Karpas-422 (cell line): ENCODE measurements at regions not wholly inside any gene's neighbourhood (a gene's known extent, or its start where the extent isn't known, plus 50 kb on each side); places are given as distances from the start of the nearest gene placed in this dataset.

ENCODE experiments used
- DNase-seq: peaks from one replicate; pipeline ENCODE4 v3.0.0-alpha.2; 2015
- H2AFZ ChIP-seq: fragments of 200-600 bp; sonication (generic); 2 replicates; pipeline ENCODE4 v1.6.1; 2014; ENCODE audit warnings: antibody characterized with exemption, low read length, mixed read lengths
- H3K27ac ChIP-seq: fragments of 200-600 bp; sonication (generic); 2 replicates; pipeline ENCODE4 v1.5.1; 2014; ENCODE audit warnings: mild to moderate bottlenecking, low read length, moderate library complexity
- H3K27me3 ChIP-seq: fragments of 200-600 bp; sonication (generic); 2 replicates; pipeline ENCODE4 v1.6.1; 2014; ENCODE audit warnings: low read length, mixed read lengths
- H3K36me3 ChIP-seq: fragments of 200-600 bp; sonication (generic); 2 replicates; pipeline ENCODE4 v1.6.1; 2014; ENCODE audit warnings: low read length, mixed read lengths; ENCODE audit not compliant: insufficient read depth
- H3K4me1 ChIP-seq: fragments of 200-600 bp; sonication (generic); 2 replicates; pipeline ENCODE4 v1.6.1; 2014; ENCODE audit warnings: mild to moderate bottlenecking, low read length, mixed read lengths
- H3K4me2 ChIP-seq: fragments of 200-600 bp; sonication (generic); 2 replicates; pipeline ENCODE4 v1.6.1; 2014; ENCODE audit warnings: low read length, low read depth, mild to moderate bottlenecking; ENCODE audit not compliant: poor library complexity, severe bottlenecking
- H3K4me3 ChIP-seq: fragments of 200-600 bp; sonication (generic); 2 replicates; pipeline ENCODE4 v1.5.1; 2014; ENCODE audit warnings: mild to moderate bottlenecking, antibody characterized with exemption, low read length, mixed read lengths
- H3K79me2 ChIP-seq: fragments of 200-600 bp; sonication (generic); 2 replicates; pipeline ENCODE4 v1.6.1; 2014; ENCODE audit warnings: mild to moderate bottlenecking, low read length, mixed read lengths
- H3K9ac ChIP-seq: fragments of 200-600 bp; sonication (generic); 2 replicates; pipeline ENCODE4 v1.6.0; 2014; ENCODE audit warnings: low read length
- H3K9me2 ChIP-seq: fragments of 200-600 bp; sonication (generic), shearing (Covaris generic); replicated peaks from 2 replicates; pipeline ENCODE4 v1.6.0; 2014; ENCODE audit warnings: mild to moderate bottlenecking, low read length, moderate library complexity; ENCODE audit not compliant: insufficient read depth
- H3K9me3 ChIP-seq: fragments of 300-700, 200-600 bp; sonication (generic); 2 replicates; pipeline ENCODE4 v1.6.1; 2014; ENCODE audit warnings: low read length, mixed read lengths
- H4K20me1 ChIP-seq: fragments of 200-600 bp; sonication (generic); 2 replicates; pipeline ENCODE4 v1.6.1; 2014; ENCODE audit warnings: mild to moderate bottlenecking, antibody characterized with exemption, low read length, low read depth; ENCODE audit not compliant: insufficient read depth

DNA sequence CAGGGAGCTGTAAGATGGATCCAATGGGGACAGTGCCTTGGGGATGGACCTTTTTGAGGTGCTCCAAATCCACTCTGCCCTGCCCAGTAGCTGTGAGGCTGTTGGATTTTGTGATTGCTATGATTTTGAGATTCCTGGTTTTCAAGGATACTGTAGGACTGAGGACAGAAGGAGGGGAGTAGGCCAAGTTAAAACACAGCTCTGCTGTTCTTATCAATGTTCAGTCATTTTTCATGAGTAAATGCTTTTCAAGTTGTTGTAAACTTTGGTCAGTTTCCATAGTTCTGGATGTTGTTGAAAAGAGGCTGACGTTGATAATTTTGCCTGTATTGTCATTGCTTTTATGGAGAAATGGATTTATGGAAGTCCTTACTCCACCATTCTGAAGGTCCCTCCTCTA is 361.2 kb downstream of the ZNF516 start:
- no peak for DNase-seq
- Histone ChIP-seq H3K27ac (no peak overlapping the region), H3K79me2 (no peaks in the 10 kb centered on the region), H3K9ac (no peak overlapping the region), H2AFZ (no peak overlapping the region), H4K20me1 (no peaks in the 10 kb centered on the region), H3K9me2 (no peaks in the 10 kb centered on the region), H3K4me3 (no peak overlapping the region), H3K4me1 (no peaks in the 10 kb centered on the region), H3K36me3 (no peaks in the 10 kb centered on the region), H3K27me3 (0 out of 2 replicates have a peak, but pooled peaks cover 4% of the 10 kb centered on the region), H3K4me2 (no peak overlapping the region), H3K9me3 (no peaks in the 10 kb centered on the region)

GRCh38 chr18:76131738-76132137 is 363.3 kb downstream of the ZNF516 start:
- no peak overlapping the region for H3K4me3 ChIP-seq
- no peaks in the 10 kb centered on the region for H3K9me2 ChIP-seq
- H3K36me3 ChIP-seq, result no peaks in the 10 kb centered on the region
- H3K79me2 ChIP-seq, result no peaks in the 10 kb centered on the region
- DNase-seq, result no peak
- no peak overlapping the region for H2AFZ ChIP-seq
- H3K9me3 ChIP-seq, result no peaks in the 10 kb centered on the region
- 0 out of 2 replicates have a peak, but pooled peaks cover 4% of the 10 kb centered on the region for H3K27me3 ChIP-seq
- no peak overlapping the region for H3K4me2 ChIP-seq
- no peaks in the 10 kb centered on the region for H3K4me1 ChIP-seq
- H4K20me1 ChIP-seq, result no peaks in the 10 kb centered on the region
- no peak overlapping the region for H3K9ac ChIP-seq
- H3K27ac ChIP-seq, result no peak overlapping the region

- Histone ChIP-seq H3K9me3 (no peaks in the 10 kb centered on the region), H3K9me2 (no peaks in the 10 kb centered on the region), H3K27ac (no peak overlapping the region), H3K36me3 (no peaks in the 10 kb centered on the region), H3K4me1 (no peaks in the 10 kb centered on the region), H3K4me3 (no peak overlapping the region), H3K9ac (no peak overlapping the region), H3K4me2 (no peak overlapping the region), H4K20me1 (no peaks in the 10 kb centered on the region), H3K79me2 (no peaks in the 10 kb centered on the region), H2AFZ (no peak overlapping the region), H3K27me3 (0 out of 2 replicates have a peak, but pooled peaks cover 4% of the 10 kb centered on the region)
- no peak for DNase-seq
Observed at GRCh38 chr18:76130845-76131244, 364.2 kb downstream of the ZNF516 start.

- no peak for DNase-seq
- H3K79me2 ChIP-seq, result no peaks in the 10 kb centered on the region
- no peaks in the 10 kb centered on the region for H3K27me3 ChIP-seq
- H3K4me2 ChIP-seq, result no peak overlapping the region
- H3K4me3 ChIP-seq, result no peak overlapping the region
- H3K9ac ChIP-seq, result no peak overlapping the region
- H3K27ac ChIP-seq, result no peak overlapping the region
- no peaks in the 10 kb centered on the region for H3K9me3 ChIP-seq
- no peaks in the 10 kb centered on the region for H3K4me1 ChIP-seq
- H3K36me3 ChIP-seq, result no peaks in the 10 kb centered on the region
- no peak overlapping the region for H2AFZ ChIP-seq
- H4K20me1 ChIP-seq, result no peaks in the 10 kb centered on the region
- H3K9me2 ChIP-seq, result no peaks in the 10 kb centered on the region
Observed at GRCh38 chr18:76126327-76126726, 368.7 kb downstream of the ZNF516 start.

DNA sequence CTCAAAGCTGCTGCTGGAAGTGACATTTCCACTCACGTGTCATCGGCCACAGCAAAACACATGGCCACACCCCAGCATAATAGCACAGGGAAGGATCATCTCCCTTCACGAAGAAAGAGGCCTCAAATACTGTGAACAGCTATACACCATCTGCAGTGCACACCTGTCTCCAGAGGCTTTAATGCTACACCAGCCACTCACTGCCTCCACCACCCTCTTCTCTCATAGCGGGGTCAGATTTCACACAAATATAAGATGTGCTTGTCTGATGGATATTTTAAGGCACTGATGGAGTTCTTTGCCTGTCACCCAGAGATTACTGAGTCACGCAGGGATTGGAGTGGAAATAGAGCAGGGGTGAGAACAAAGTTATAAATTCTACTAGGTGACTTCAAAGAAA is 374.0 kb downstream of the ZNF516 start:
- Histone ChIP-seq H3K27ac (no peak overlapping the region), H4K20me1 (no peaks in the 10 kb centered on the region), H3K27me3 (no peaks in the 10 kb centered on the region), H3K9me2 (no peaks in the 10 kb centered on the region), H3K4me2 (no peak overlapping the region), H3K4me1 (no peaks in the 10 kb centered on the region), H2AFZ (no peak overlapping the region), H3K36me3 (no peaks in the 10 kb centered on the region), H3K4me3 (no peak overlapping the region), H3K9me3 (no peaks in the 10 kb centered on the region), H3K9ac (no peak overlapping the region), H3K79me2 (no peaks in the 10 kb centered on the region)
- no peak for DNase-seq

DNA sequence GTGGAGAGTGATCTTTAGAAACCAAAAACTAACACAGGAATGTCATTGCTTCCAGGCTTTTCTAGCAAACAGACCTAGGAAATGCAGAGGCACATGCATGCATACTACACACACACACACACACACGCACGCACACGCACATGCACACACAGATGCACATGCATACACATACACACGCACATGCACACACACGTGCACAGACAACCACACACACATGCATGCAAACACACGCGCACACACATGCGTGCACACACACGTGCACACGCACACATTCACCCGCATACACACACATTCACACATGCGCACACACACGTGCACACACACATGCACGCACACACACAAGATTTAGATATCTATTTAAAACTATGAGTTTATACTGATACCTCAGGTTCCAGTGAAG is 379.5 kb downstream of the ZNF516 start:
- no peak overlapping the region for H2AFZ ChIP-seq
- no peaks in the 10 kb centered on the region for H3K9me2 ChIP-seq
- no peaks in the 10 kb centered on the region for H4K20me1 ChIP-seq
- H3K9me3 ChIP-seq, result no peaks in the 10 kb centered on the region
- no peaks in the 10 kb centered on the region for H3K79me2 ChIP-seq
- no peak for DNase-seq
- no peak overlapping the region for H3K9ac ChIP-seq
- H3K27ac ChIP-seq, result no peak overlapping the region
- no peaks in the 10 kb centered on the region for H3K36me3 ChIP-seq
- H3K4me1 ChIP-seq, result no peaks in the 10 kb centered on the region
- H3K27me3 ChIP-seq, result no peaks in the 10 kb centered on the region
- H3K4me2 ChIP-seq, result no peak overlapping the region
- no peak overlapping the region for H3K4me3 ChIP-seq

DNA sequence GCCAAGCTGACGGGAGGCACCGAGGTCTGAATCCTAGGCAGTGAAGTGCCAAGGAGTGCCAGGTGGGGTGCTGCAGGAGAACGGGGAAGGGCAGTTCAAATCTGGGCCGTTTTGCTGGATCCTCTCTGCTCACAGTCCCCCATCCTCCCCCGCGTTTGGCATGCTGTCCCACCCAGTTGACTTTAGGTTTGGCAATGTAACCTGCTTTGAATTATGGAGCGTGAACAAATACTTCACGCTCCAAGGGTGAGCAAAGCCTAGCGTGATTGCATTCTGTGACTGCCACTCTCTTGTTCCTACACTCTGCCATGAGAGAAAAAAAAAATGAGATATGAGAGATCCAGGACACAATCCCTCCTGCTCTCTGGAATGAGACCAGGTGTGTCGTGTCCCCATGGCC is 381.9 kb downstream of the ZNF516 start:
- no peak overlapping the region for H3K4me2 ChIP-seq
- no peak for DNase-seq
- H3K36me3 ChIP-seq, result no peaks in the 10 kb centered on the region
- no peak overlapping the region for H3K27ac ChIP-seq
- no peak overlapping the region for H2AFZ ChIP-seq
- no peak overlapping the region for H3K9ac ChIP-seq
- H3K79me2 ChIP-seq, result no peaks in the 10 kb centered on the region
- H3K27me3 ChIP-seq, result no peaks in the 10 kb centered on the region; the same call in 1 of the 2 replicates
- no peak overlapping the region for H3K4me3 ChIP-seq
- H3K4me1 ChIP-seq, result no peaks in the 10 kb centered on the region
- no peaks in the 10 kb centered on the region for H4K20me1 ChIP-seq
- H3K9me2 ChIP-seq, result no peaks in the 10 kb centered on the region
- no peaks in the 10 kb centered on the region for H3K9me3 ChIP-seq

DNA sequence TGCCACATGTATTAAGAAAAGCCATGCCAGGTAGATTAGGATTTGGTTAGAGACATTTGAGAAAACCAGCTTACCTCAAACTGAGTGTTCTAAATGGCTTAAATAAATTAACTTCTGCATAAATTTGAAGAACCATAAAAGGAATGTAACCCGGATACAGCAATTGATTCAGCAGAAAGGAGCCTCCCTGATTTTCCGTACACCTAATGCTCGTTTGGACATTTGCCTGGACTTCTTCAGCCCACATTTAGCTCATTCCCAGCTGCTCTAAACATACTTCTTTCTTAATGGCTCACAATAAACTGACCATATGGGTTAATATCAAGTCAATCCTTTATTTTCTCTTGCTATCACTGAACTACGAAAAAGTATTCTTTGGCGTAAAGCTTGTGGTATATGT is 392.4 kb downstream of the ZNF516 start:
- no peak for DNase-seq
- no peaks in the 10 kb centered on the region; the same call in 1 of the 2 replicates for H3K36me3 ChIP-seq
- H2AFZ ChIP-seq, result no peak overlapping the region
- no peak overlapping the region for H3K4me3 ChIP-seq
- no peaks in the 10 kb centered on the region for H3K79me2 ChIP-seq
- H3K4me1 ChIP-seq, result no peaks in the 10 kb centered on the region
- no peaks in the 10 kb centered on the region for H3K27me3 ChIP-seq
- no peaks in the 10 kb centered on the region for H4K20me1 ChIP-seq
- no peaks in the 10 kb centered on the region for H3K9me2 ChIP-seq
- H3K27ac ChIP-seq, result no peak overlapping the region
- H3K4me2 ChIP-seq, result no peak overlapping the region
- no peak overlapping the region for H3K9ac ChIP-seq
- peaks cover 4% of the 10 kb centered on the region for H3K9me3 ChIP-seq

DNA sequence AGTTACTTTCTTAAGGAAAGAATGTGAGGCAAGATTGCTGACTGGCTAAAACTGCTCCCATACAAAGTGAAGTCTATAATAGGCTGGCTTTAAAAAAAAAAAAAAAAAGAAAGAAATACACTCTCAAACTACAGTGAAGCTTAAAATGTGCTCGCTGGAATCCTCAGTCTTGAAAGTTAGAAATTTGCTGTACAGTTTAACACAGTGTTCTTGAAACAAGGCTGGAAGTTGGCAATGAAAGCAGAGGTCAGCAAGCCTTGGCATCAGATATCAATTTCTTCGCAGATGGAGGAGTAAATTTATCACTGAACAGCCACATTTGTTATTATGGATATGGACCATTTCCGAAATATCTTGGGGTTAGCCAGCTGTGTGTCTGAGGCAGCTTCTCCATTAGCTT is 392.9 kb downstream of the ZNF516 start:
- Histone ChIP-seq H3K79me2 (no peaks in the 10 kb centered on the region), H3K27me3 (no peaks in the 10 kb centered on the region), H3K27ac (no peak overlapping the region), H3K36me3 (no peaks in the 10 kb centered on the region; the same call in 1 of the 2 replicates), H3K4me3 (no peak overlapping the region), H3K9me2 (no peaks in the 10 kb centered on the region), H3K9me3 (peaks cover 4% of the 10 kb centered on the region), H3K4me2 (no peak overlapping the region), H4K20me1 (no peaks in the 10 kb centered on the region), H3K4me1 (no peaks in the 10 kb centered on the region), H3K9ac (no peak overlapping the region), H2AFZ (no peak overlapping the region)
- no peak for DNase-seq
